NCI-H345 treated with DMSO at 0.1 percent for 48 hours (cell line): ENCODE measurements at regions not wholly inside any gene's neighbourhood (a gene's known extent, or its start where the extent isn't known, plus 50 kb on each side); places are given as distances from the start of the nearest gene placed in this dataset.

Experiments used
- DNase-seq: peaks from one replicate; lab custom pipeline; 2025; ENCODE audit not compliant: unreplicated experiment; lab: John Stamatoyannopoulos, UW

DNA sequence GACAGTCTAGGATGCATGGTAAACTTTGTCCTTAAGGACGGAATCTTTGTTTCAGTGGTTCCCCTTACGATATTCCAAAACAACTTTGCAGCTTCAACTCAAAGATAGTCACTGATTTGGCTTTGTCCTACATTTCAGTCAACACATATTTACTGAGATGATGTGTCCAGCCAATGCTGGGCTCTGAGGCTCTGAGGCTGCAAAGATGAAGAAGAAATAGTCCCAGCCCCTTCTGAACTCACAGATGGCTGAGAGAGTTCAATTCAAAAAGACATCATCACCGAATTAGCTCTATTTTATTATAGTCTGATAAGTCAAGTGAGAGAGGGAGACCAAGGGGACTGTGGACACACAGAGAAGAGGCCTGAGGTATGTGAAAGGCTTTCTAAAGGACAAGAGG, 544.0 kb downstream of the ACTL7B start:
- DNase-seq = no peak

DNA sequence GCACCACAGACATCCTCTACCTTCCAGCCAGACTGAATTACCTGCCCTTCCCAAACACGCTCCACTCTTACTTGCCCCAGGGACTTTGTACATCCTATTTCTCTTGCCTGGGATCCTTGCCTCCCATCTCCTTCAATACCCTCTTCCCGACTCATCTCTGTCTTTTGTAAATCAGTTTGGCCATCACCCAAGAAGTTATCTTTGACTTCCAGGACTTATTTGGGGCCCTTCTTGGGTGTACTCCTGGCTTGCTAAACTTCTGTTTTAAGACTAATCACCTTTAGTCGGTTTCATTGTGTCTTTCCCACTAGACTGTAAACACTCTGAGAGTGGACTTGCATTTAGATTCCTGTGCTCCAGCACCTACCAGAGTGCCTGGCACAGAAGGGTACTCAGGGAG, 545.6 kb downstream of the ACTL7B start:
- no peak for DNase-seq

DNA sequence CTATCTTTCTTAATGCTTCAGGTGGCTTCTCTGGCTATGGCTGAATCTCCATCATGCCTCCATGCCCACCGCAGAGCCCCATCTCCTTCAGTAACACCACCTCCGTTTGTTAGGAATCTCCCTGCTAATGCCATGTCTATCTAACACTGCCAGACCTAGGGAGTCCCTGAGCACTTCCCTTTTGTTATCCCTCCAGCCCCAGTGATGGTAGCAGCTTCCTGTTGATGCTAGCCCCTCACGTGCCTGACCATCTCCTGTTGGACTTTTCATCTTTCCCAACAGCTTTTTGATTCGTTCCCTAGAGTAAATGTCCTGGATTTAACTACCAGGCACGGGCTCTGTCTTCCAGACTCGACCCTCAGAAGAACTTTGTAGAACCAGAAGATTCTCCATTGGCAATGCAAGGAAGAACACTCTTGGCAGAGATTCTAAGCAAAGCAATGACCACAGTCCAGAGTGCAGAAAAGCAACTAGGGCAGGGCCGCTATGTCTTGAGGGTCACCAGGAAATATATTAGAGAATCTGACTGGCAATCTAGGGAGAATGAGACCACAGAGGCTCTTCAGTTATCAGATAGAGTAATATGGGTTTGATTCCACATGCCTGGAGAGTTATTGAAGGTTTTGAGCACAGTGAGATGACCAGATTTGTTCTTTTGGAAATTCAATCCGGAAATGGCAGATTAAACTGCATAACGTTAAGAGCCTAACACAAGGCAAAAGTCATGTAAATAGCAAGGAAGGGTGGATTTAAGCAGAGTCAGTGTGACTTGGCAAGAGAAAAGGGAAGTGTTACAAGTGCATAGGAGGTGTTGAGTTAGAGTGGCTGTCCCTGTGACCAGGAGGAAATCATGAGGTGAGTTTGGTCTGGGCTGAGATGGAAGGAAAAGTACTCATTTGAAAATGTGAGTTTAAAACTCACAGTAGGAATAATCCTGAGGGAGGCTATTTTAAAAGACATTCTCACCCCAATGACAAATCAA, 555.2 kb downstream of the ACTL7B start:
- DNase-seq = no peak

DNA sequence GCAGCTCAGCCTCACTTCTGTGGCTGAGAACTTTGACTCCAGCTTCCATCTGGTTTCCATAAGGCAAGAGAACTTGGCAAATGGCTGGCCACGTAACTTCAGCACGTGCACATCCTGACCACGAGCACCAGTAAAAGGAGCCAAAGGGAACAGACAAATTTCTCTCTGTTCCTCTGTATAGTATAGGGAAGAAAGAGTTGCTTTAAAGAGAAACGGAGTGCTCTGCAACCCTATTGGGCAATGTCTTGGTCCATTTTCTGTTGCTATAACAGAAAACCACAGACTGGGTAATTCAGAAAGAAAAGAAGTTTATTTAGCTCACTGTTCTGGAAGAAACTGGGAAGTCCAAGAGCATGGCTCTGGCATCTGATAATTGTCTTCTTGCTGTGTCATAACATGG, 558.7 kb downstream of the ACTL7B start:
- no peak for DNase-seq

DNA sequence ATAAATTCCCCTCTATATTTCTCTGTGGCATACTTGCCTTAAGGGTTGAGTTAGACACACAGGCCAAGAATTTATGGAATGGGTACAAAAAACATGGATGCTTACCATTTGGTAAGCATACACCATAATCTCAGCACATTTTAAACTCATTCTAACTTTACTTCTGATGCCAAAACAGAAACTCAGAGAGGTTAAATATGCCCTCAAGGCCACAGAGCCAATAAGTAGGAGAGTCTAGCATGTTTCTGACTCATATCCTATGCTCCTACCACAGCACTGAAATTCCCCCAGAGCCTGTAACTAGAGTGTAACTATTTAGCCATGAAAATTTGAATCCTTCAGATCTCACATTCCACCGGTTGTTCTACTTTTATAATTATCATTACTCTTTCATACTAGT, 559.7 kb downstream of the ACTL7B start:
- no peak for DNase-seq

DNA sequence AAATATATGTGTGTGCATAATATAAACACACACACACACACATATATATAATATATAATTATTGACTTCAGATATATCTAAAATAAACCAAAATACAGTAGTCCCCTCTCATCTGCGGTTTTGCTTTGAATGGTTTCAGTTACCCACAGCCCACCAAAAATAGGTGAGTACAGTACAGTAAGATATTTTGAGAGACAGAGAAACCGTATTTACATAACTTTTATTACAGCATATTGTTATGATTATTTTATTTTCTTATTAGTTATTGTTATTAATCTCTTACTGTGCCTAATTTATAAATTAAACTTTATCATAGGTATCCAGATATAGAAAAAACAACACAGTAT, 564.2 kb downstream of the ACTL7B start:
- DNase-seq = no peak

DNA sequence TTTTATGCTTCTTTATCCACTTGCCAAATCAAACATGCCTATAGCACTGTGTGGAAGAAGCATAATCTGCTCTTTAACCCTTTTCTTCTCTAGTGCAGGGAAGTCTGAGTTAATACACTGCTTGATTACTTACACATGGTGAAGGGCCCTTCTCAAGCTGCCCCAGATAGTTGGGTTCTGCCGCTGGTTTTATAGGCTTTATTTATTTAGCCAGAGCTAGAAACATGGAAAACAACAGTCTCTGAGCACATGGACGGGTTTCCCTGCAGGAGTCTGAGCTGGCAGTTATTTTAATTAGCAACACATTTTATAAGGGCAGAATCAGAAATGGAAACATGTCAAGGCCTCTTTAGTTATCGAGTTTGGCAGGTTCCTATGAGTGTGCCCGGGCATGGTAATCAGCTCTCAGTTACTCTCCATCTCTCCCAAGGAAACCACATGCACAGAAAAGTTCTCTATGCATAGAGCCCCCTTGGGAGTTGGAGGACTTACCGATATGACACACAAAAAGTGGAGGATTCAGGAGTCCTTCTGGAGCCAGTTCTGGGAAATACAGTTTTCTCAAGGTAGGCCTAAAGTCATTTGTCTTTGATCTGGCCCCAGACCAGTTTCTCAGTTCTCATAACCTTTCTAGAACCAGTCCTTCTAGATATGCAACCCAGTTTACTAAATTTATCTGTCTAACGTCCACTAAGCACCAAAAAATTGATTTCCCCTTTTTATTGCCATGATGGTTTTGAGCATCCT, 564.8 kb downstream of the ACTL7B start:
- no peak for DNase-seq

DNA sequence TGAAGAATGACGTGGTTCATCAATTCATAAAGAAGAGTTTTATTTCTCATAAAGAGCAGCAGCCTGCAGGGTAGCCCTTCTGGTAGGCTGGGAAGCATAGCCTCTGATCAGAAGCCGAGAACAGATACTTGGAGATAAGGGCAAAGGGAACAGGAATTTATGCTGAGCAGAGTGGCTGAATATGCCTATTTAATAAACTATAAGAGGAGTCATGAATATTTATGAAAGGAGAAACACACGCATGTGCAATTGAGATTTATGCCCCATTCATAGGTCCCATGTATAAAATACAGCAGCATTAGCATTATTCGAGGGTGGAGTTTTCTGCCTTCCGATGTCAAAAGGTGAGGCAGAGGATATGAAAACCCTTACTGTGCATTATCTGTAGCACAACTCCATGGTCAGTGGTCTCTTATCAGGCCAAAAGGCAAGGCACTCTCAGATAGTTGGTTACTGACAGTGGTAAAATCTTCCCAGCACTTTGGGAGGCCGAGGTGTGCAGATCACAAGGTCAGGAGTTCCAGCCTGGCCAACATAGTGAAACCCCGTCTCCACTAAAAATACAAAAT, 569.1 kb downstream of the ACTL7B start:
- DNase-seq = no peak

DNA sequence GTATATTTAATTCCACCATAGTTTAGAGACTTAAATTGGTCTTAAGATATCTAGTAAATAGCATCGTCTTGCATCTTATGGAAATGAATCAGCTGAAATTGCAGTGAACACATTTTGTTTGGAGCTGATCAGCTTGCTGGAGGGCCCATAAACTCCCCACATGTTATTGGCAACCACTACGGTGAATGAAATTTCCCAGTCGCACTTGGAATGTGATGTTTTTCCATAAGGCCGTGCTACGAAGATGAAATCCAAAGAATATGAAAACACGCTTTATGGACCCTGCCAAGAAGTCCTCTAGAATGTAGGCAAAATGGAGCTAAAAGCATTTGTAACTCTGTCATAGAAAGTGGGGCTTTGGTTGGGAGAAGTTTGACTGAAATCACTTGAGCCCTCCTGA, 572.1 kb downstream of the ACTL7B start:
- no peak for DNase-seq

DNA sequence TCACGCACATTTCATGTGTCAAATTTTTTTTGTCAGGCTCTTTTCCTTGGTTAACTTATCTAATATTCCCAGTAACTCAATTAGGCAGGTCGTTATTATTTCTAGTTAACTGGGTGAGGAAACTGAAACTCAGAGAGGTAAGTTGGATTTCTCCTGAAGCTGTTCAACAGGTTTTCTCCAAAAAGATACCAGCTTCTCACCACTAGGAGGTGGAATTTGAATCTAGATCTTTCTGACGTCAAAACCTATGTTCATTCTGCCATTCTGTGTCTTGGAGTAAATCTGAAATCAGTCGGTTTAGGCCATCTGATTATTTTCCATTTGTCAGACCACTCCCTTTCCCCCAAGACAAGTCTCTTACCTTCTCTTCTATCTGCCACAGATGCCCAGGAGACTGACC, 572.9 kb downstream of the ACTL7B start:
- no peak for DNase-seq

DNA sequence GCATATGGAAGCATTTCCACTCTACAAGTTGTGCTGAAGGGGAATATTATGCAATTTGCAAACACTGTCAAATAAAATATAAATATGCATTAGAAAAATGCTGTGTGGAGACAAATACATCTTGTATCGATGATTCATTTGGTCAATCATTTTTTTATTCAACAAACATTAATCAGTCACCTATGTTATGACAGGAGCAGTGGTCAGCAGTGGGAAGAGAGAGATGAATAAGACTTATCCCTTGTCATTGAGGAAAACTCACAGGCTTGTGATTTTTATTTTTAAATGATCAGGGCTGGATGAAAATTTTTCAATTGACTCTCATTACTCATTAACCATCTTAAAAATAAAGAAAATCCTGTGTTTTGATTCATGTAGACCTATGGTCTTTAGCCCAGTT, 574.1 kb downstream of the ACTL7B start:
- DNase-seq = no peak

DNA sequence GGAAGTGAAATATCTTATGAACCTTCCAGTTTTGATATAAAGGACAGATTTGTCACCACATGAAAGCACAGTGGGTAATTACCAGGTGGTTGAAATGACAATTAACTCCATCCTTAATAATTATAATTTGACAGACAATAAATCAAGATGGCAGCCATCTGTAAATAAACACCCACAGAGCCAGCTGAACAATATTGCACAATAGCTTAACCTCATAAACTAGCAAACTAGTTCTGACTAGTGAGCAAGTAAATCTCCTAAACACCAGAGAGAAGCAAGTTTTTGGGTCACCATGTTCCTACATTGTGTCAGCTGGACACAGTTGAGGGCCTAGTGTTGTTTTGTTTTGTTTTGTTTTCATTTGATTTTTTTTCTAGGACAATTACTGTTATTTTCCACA, 577.4 kb downstream of the ACTL7B start:
- no peak for DNase-seq

DNA sequence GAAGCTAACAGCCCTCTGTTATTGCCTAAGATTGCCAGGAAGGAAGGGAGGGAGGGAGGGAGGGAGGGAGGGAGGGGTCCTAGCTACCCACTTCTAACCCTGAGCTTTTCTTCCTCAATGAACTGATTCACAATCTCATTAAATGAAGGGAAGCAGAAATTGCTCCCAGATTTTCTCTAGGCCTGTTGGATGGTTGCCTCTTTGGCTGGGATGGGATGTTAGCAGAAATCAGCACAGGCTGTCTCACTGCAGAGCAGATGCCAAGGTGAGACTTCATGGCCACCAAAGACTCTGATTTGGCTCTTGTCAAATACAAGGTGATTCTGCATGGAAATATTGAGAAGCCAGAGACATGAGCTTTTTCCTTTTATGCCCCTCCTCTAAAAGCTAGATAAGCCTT, 578.6 kb downstream of the ACTL7B start:
- DNase-seq = no peak

DNA sequence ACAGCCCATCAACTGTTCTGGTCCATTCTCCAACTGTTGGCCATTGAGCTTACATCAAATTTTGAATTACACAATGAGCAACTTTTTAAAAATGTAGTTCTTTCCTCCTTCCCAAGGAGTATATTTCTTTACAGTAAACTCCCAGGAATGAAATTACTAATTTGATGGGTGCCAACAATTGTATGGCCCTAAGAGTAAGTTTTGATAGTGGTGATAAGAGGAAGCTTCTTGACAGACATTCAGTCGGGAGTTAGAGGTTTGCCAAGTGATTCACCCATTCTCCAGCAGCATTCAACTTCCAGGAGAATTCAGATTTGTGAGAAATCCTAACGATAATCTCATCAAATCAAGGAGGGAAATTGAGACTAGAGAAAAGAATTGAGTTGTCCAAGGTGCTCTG, 579.9 kb downstream of the ACTL7B start:
- no peak for DNase-seq

DNA sequence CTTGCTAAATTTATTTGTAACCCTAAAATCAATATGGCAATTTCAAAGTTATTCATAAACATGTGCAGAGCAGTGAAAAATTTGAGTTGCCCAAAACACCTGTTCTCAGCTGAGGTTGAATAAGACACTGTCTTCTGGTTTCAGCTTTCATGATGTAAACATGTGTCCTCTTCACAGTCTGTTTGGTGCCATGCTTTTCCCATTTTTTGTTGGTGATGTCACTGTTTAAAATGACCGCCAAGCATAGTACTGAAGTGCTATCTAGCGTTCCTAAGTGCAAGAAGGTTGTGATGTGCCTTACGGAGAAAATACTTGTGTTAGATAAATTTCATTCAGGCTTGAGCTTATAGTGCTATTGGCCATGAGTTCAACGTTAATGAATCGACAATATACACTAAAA, 580.8 kb downstream of the ACTL7B start:
- no peak for DNase-seq

DNA sequence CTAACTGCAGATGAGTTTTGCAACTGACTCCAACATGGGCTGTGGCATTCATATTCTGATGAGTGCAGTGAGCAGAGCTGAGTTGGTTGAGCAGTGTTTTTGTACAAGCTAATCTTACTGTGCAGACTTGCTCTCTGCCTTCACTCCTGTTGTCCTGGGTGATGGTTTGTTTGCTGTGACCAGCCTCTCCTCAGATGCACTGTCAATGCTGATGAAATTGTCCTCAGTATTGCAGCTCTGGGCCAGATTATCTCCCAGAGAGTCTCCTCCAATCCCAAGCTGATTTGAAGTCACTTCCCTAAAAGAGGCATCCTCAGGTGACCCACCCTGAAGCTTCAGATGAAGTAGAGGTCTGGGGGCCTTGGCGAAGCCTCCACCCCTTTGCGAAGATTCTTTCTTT, 581.8 kb downstream of the ACTL7B start:
- DNase-seq = no peak

DNA sequence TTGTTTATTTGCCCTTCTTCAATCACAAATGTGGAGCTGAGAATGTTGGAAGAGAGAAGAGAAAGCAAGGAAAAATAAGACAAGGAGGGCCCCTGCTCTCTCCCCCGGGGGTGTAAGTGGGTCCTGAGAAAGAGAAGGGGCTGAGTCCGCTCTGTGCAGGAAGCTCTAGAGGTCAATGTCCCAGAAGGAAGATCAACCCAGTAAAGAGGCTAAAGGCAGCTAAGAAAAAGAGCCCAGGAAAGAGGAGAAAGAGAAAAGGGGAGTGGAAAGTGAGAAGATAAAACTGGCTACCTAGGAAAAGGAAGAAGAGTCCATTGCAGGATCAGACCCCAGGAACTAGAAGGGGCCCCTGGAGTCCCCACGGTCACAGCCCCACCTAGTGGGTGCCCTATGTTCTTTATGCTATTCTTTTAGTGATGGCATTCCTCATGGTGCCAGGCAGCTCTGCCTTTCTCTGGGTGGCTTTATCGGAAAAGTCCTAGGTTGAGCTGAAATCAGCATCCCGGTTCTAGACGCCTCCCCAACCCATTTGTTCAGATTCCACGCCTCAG, 583.4 kb downstream of the ACTL7B start:
- peak; percentile 54 for DNase-seq

DNA sequence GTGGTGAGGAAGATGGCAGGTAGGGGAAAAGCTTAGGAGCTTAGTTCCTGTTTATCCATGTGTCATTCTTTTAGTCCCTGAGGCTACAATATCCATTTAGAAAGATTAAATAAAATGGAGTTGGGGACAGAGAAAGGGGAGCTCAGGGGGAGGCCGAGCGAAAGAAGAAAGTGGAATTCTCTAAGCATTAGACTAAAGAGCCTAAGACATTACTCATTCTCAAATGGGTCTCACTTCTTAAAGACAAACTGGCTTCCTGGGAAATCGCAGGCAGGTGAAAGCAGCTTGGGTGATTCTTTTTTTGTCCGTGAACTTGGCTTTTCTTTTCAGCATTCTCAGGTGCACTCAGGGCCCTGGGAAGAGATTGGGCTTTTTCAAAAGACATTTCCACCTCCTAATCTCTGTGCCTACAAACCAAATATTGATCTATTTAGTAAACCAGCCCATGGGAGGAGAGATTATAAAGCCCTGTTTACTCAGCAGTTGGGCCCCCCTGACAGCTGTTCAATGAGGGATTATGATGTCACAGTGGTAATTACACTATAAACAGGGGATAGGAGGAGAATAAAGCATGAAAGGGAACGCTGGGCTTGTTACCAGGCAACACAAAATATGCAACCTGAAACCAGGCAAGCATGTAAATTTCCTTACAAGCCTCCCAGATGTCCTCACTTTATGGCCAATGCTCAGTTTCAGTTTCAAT, 584.0 kb downstream of the ACTL7B start:
- DNase-seq = peak; percentile 94

DNA sequence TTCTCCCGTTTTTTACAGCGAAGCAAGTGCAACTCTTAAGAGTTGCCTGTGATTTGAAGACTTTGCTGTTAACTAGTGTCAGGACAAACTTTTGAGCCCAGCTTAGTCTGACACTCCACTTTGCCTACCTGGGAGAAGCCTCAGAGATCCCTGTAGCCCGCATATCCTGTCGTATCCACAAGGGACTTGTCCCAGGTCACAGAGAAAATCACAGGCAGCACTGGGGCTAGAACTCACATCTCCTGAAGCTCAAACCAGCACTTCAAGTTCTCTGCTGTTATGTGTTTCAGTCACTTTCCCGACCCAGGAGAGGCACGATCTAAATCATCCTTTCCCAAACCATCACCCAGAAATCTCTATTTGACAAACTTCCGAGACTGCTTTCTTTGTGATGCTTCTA, 584.5 kb downstream of the ACTL7B start:
- no peak for DNase-seq

DNA sequence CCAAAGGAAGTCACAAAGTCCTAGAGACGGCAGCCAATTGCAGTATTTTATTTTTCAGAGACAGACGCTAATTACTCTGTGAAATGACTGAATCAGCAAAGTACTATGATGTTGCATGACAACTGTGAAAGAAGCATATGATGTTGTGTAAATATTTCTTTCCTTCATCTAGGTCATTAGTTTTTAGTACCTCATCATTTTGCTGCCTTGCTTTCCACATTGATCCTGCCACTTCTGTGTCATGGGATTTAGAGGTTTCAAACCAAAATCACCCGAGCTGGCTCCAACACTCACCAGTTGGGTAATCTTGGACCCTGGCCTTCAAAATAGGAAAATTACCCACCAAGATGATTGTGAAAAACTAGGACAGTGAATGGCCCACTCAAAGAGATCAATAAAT, 585.2 kb downstream of the ACTL7B start:
- DNase-seq = no peak

DNA sequence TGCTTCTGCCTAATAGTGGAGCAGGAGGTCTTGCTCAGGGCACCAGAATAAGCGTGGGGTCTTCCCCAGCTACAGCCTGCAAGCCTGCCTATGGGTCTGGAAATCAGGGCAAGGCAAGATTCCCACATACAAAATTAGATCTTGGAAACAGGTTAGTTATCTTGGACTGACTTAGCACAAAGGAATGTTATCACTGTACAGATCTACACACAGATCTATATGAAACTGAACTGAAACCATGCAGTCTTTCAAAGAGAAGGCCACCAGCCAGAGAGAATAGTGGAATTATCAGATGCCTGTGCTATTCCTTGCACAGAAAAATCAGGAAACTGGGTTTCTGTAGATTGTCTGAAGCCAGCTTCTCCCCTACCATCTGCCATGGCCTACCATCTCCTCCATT, 585.7 kb downstream of the ACTL7B start:
- DNase-seq = no peak
